T-cell (primary cell): ENCODE measurements at regions not wholly inside any gene's neighbourhood (a gene's known extent, or its start where the extent isn't known, plus 50 kb on each side); places are given as distances from the start of the nearest gene placed in this dataset.

Experiments used
- ATAC-seq, 4 experiments: fragments of 200-7000 bp in 3 of 4; fragments of 150-1000 bp in 1 of 4; cut with Tn5 transposase; replicated peaks in 1 of 4; 1 replicate in 3 of 4; 2 replicates in 1 of 4; pipeline ENCODE4 v1.10.0; 2021; ENCODE audit warnings: moderate library complexity in 3 of 4, mild to moderate bottlenecking in 2 of 4, moderate number of reproducible peaks in 1 of 4
- CTCF ChIA-PET, 2 donors: fragments of 300-600 bp; sonication (Branson Sonifier 250); formaldehyde crosslinking; loops; one replicate each; lab custom pipeline; 2022; ENCODE audit warnings: antibody characterized with exemption in 2 of 2; lab: Charles Lee
- POLR2A ChIA-PET, 2 donors: fragments of 300-600 bp; sonication (Branson Sonifier 250); formaldehyde crosslinking; loops; one replicate each; lab custom pipeline; 2022; ENCODE audit warnings: antibody characterized with exemption in 2 of 2; lab: Charles Lee
- DNase-seq, 35 experiments: peaks; one replicate each; pipeline versions ENCODE4 v3.0.0 to v3.0.0-alpha.2; 2013 to 2023
- H3K27ac ChIP-seq: one replicate; pipeline ENCODE4 v1.5.1; 2013; ENCODE audit warnings: low read length
- H3K27me3 ChIP-seq, 2 experiments: replicated peaks in 1 of 2; 1 replicate in 1 of 2; 2 replicates in 1 of 2; pipeline versions ENCODE4 v1.6.1 to v1.7.0; 2013; ENCODE audit warnings: low read length in 1 of 2, mixed read lengths in 1 of 2; ENCODE audit not compliant: control insufficient read depth in 2 of 2, insufficient read depth in 2 of 2; ENCODE audit errors: extremely low read depth in 1 of 2
- H3K36me3 ChIP-seq, 2 donors: 1 replicate in 1 of 2; 2 replicates in 1 of 2; pipeline versions ENCODE4 v1.6.1 to v1.7.0; 2013; ENCODE audit warnings: low read length in 1 of 2; ENCODE audit not compliant: control insufficient read depth in 2 of 2, insufficient read depth in 1 of 2; ENCODE audit errors: extremely low read depth in 1 of 2
- H3K4me1 ChIP-seq, 2 experiments: 1 replicate in 1 of 2; 2 replicates in 1 of 2; pipeline versions ENCODE4 v1.6.1 to v1.7.0; 2013; ENCODE audit warnings: low read length in 2 of 2, mixed read lengths in 1 of 2; ENCODE audit not compliant: insufficient read depth in 2 of 2, control insufficient read depth in 1 of 2; ENCODE audit errors: extremely low read depth in 1 of 2
- H3K4me3 ChIP-seq, 2 donors: 1 replicate in 1 of 2; 2 replicates in 1 of 2; pipeline versions ENCODE4 v1.5.1 to v1.7.0; 2013; ENCODE audit warnings: mild to moderate bottlenecking in 2 of 2, low read length in 1 of 2, moderate library complexity in 1 of 2; ENCODE audit not compliant: control insufficient read depth in 1 of 2; ENCODE audit errors: extremely low read depth in 1 of 2
- H3K9me3 ChIP-seq: 2 replicates; pipeline ENCODE4 v1.7.0; 2013
- H3K27ac Mint-ChIP-seq, 2 donors: one replicate each; pipeline ENCODE4 v1.8.0; 2020 to 2021; ENCODE audit warnings: mild to moderate bottlenecking in 2 of 2, mixed read lengths in 2 of 2
- H3K27me3 Mint-ChIP-seq, 2 donors: one replicate each; pipeline ENCODE4 v1.8.0; 2021 to 2022; ENCODE audit warnings: mixed read lengths in 2 of 2
- H3K36me3 Mint-ChIP-seq: one replicate; pipeline ENCODE4 v1.8.0; 2021; ENCODE audit warnings: mixed read lengths
- H3K4me1 Mint-ChIP-seq, 3 donors: one replicate each; pipeline ENCODE4 v1.8.0; 2020 to 2022; ENCODE audit warnings: mixed read lengths in 3 of 3, mild to moderate bottlenecking in 1 of 3
- H3K4me3 Mint-ChIP-seq, 3 donors: one replicate each; pipeline ENCODE4 v1.8.0; 2020 to 2022; ENCODE audit warnings: mild to moderate bottlenecking in 3 of 3, mixed read lengths in 3 of 3, moderate library complexity in 3 of 3
- H3K9me3 Mint-ChIP-seq, 3 donors: one replicate each; pipeline ENCODE4 v1.8.0; 2020 to 2022; ENCODE audit warnings: mixed read lengths in 3 of 3
- WGBS: methylation state at CpG from one replicate; pipeline ENCODE4 v1.1.5; 2013; ENCODE audit warnings: missing lambda C conversion rate; ENCODE audit not compliant: insufficient coverage; 5-methylcytosine and 5-hydroxymethylcytosine counted together

- Mint-ChIP-seq H3K36me3 (no peaks in the 10 kb centered on the region), H3K27me3 (peaks cover 12 to 15% of the 10 kb centered on the region in 2 donors), H3K4me3 (no peak overlapping the region), H3K4me1 (no peaks in the 10 kb centered on the region), H3K27ac (no peak overlapping the region), H3K9me3 (no peaks in the 10 kb centered on the region)
- POLR2A ChIA-PET: no interaction called here
- no peak overlapping the region for H3K27ac ChIP-seq
- no peaks in the 10 kb centered on the region for H3K27me3 ChIP-seq
- ATAC-seq (no peak), DNase-seq (no peak)
- WGBS: 73% methylated on average over 2 of the region's 5 CpGs
- H3K4me1 ChIP-seq: no peaks in the 10 kb centered on the region
- no peak overlapping the region for H3K4me3 ChIP-seq
- CTCF ChIA-PET: interaction anchor here in 1 of 2 donors (0.9 kb wide), 1 partner anchor 29 kb away, joined by 3 read pairs; no protein-coding TSS in a partner anchor
- H3K9me3 ChIP-seq: no peaks in the 10 kb centered on the region
- no peaks in the 10 kb centered on the region for H3K36me3 ChIP-seq
Measured at GRCh38 chr10:112095731-112096130, 87.8 kb downstream of the GPAM start.

DNA sequence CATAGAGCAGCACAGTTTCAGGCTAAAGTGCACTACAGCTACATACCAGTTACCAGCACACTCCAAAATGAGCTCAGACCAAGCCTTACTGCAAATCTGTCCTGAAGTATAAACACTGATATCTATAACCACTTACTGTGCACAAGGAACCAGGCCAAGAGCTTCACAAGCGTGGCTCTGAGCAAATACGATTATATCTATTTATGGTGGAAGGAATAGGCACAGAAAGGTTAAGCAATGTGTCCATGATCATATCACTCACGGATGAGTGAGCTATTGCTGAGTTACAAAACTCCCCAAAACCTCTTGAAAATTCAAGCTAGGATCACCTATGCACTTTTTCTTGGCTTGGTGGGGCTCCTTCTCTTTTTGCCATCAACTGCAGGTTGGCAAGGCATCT lies 84.9 kb downstream of the GPAM start:
- Histone ChIP-seq H3K9me3 (no peaks in the 10 kb centered on the region), H3K27ac (no peak overlapping the region), H3K4me3 (no peak overlapping the region), H3K4me1 (no peaks in the 10 kb centered on the region), H3K27me3 (no peaks in the 10 kb centered on the region), H3K36me3 (no peaks in the 10 kb centered on the region)
- Mint-ChIP-seq H3K36me3 (no peaks in the 10 kb centered on the region), H3K27ac (no peak overlapping the region), H3K27me3 (peaks cover 21 to 27% of the 10 kb centered on the region in 2 donors), H3K4me1 (no peaks in the 10 kb centered on the region), H3K9me3 (peaks cover 0 to 6% (median 0%) of the 10 kb centered on the region in 3 donors), H3K4me3 (no peak overlapping the region)
- DNase-seq (no peak), ATAC-seq (no peak)
- 80% methylated on average over 1 of the region's 3 CpGs for WGBS
- CTCF ChIA-PET: no interaction called here
- POLR2A ChIA-PET: interaction anchor here in 1 of 2 donors (0.6 kb wide), 1 partner anchor 24 kb away, joined by 3 read pairs; no protein-coding TSS in a partner anchor
